ENCODE measurements at regions not wholly inside any gene's neighbourhood (a gene's known extent, or its start where the extent isn't known, plus 50 kb on each side); places are given as distances from the start of the nearest gene placed in this dataset.

- Histone ChIP-seq H3K27me3 (no peaks in the 10 kb centered on the region), H3K36me3 (no peaks in the 10 kb centered on the region), H3K27ac (no peak overlapping the region), H3K9me3 (no peaks in the 10 kb centered on the region), H3K4me3 (no peak overlapping the region), H3K4me1 (peaks cover 0 to 11% of the 10 kb centered on the region in 2 donors)
- intact Hi-C loops (cut with DNase I): no loop called here
- no peak for DNase-seq (ENCODE audit: low spot score in 2 of 2)
- TF ChIP-seq CTCF (IDR thresholded peaks at IDR 0.05): no peak
These were observed 141.0 kb downstream of the TMCO5A start for GRCh38 chr15:38075466-38075865.

GRCh38 chr15:38076786-38077185 lies 142.3 kb downstream of the TMCO5A start:
- DNase-seq (ENCODE audit: low spot score in 2 of 2): no peak
- peaks cover 0 to 8% of the 10 kb centered on the region in 2 donors for H3K4me1 ChIP-seq
- no peaks in the 10 kb centered on the region for H3K27me3 ChIP-seq
- no peaks in the 10 kb centered on the region for H3K9me3 ChIP-seq
- H3K27ac ChIP-seq: no peak overlapping the region
- H3K4me3 ChIP-seq: no peak overlapping the region
- intact Hi-C loops (cut with DNase I): no loop called here
- TF ChIP-seq CTCF (IDR thresholded peaks at IDR 0.05): no peak
- H3K36me3 ChIP-seq: no peaks in the 10 kb centered on the region

- Histone ChIP-seq H3K27me3 (no peaks in the 10 kb centered on the region), H3K4me3 (no peak overlapping the region), H3K9me3 (no peaks in the 10 kb centered on the region), H3K27ac (no peak overlapping the region), H3K4me1 (no peaks in the 10 kb centered on the region), H3K36me3 (no peaks in the 10 kb centered on the region)
- DNase-seq (ENCODE audit: low spot score in 2 of 2): no peak
- intact Hi-C loops (cut with DNase I): no loop called here
- no peak for TF ChIP-seq CTCF (IDR thresholded peaks at IDR 0.05)
These were observed 144.8 kb downstream of the TMCO5A start for GRCh38 chr15:38079236-38079635.

- Histone ChIP-seq H3K27ac (no peak overlapping the region), H3K4me1 (no peaks in the 10 kb centered on the region), H3K36me3 (no peaks in the 10 kb centered on the region), H3K4me3 (no peak overlapping the region), H3K9me3 (no peaks in the 10 kb centered on the region), H3K27me3 (no peaks in the 10 kb centered on the region)
- no peak for TF ChIP-seq CTCF (IDR thresholded peaks at IDR 0.05)
- DNase-seq (ENCODE audit: low spot score in 2 of 2): no peak
- intact Hi-C loops (cut with DNase I): no loop called here
These were observed 146.3 kb downstream of the TMCO5A start for GRCh38 chr15:38080651-38081275.

GRCh38 chr15:38084289-38084688 lies 149.8 kb downstream of the TMCO5A start:
- Histone ChIP-seq H3K27me3 (no peaks in the 10 kb centered on the region), H3K4me3 (no peak overlapping the region), H3K9me3 (no peaks in the 10 kb centered on the region), H3K36me3 (no peaks in the 10 kb centered on the region), H3K27ac (no peak overlapping the region), H3K4me1 (no peaks in the 10 kb centered on the region)
- DNase-seq (ENCODE audit: low spot score in 2 of 2): no peak
- intact Hi-C loops (cut with DNase I): no loop called here
- no peak for TF ChIP-seq CTCF (IDR thresholded peaks at IDR 0.05)

- peak overlapping the region in 1 of 2 donors; percentile 5 for H3K27ac ChIP-seq
- DNase-seq (ENCODE audit: low spot score in 2 of 2): no peak
These were observed 150.7 kb downstream of the TMCO5A start for GRCh38 chr15:38085114-38085513.

More at GRCh38 chr15:38085114-38085513, 150.7 kb downstream of the TMCO5A start:
- no peaks in the 10 kb centered on the region for H3K9me3 ChIP-seq
- no peaks in the 10 kb centered on the region for H3K4me1 ChIP-seq
- intact Hi-C loops (cut with DNase I): no loop called here
- no peaks in the 10 kb centered on the region for H3K27me3 ChIP-seq
- H3K36me3 ChIP-seq: no peaks in the 10 kb centered on the region
- TF ChIP-seq CTCF (IDR thresholded peaks at IDR 0.05): no peak
- no peak overlapping the region for H3K4me3 ChIP-seq
